Lung (tissue), 11 donors: ENCODE measurements at regions not wholly inside any gene's neighbourhood (a gene's known extent, or its start where the extent isn't known, plus 50 kb on each side); places are given as distances from the start of the nearest gene placed in this dataset.
"Not testable (repeated sequence)": the region's sequence is repeated elsewhere in the genome, so short reads cannot be mapped to it uniquely, and the experiment has no call there.

Experiments
- ATAC-seq: fragments of 200-7000 bp; cut with Tn5 transposase; one replicate; pipeline ENCODE4 v1.9.1; 2020; ENCODE audit warnings: moderate number of reproducible peaks; ENCODE audit not compliant: insufficient read depth, low FRiP score
- DNase-seq, 3 donors: peaks; one replicate each; pipeline ENCODE4 v3.0.0-alpha.2; 2013 to 2017
- H3K27ac ChIP-seq, 2 donors: one replicate each; pipeline ENCODE4 v1.5.1; 2013; ENCODE audit warnings: mild to moderate bottlenecking in 2 of 2, moderate library complexity in 2 of 2, control low read depth in 1 of 2, inconsistent platforms in 1 of 2, low read depth in 1 of 2, low read length in 1 of 2
- H3K27me3 ChIP-seq, 3 donors: one replicate each; pipeline ENCODE4 v1.5.1; 2013; ENCODE audit warnings: low read length in 2 of 3; ENCODE audit not compliant: control insufficient read depth in 3 of 3, insufficient read depth in 3 of 3
- H3K36me3 ChIP-seq, 4 donors: one replicate each; pipeline ENCODE4 v1.5.1; 2013; ENCODE audit warnings: low read length in 4 of 4, mild to moderate bottlenecking in 1 of 4, moderate library complexity in 1 of 4; ENCODE audit not compliant: control insufficient read depth in 4 of 4, insufficient read depth in 4 of 4
- H3K4me1 ChIP-seq, 5 donors: one replicate each; pipeline ENCODE4 v1.5.1; 2013; ENCODE audit warnings: low read length in 5 of 5, mild to moderate bottlenecking in 2 of 5, moderate library complexity in 1 of 5; ENCODE audit not compliant: control insufficient read depth in 5 of 5, insufficient read depth in 5 of 5
- H3K4me3 ChIP-seq: one replicate; pipeline ENCODE4 v1.5.1; 2013; ENCODE audit warnings: mild to moderate bottlenecking, control low read depth, moderate library complexity
- H3K9ac ChIP-seq, 2 donors: one replicate each; pipeline ENCODE4 v1.5.1; 2013; ENCODE audit warnings: low read length in 2 of 2, control low read depth in 1 of 2; ENCODE audit not compliant: insufficient read depth in 1 of 2
- H3K9me3 ChIP-seq, 4 donors: one replicate each; pipeline ENCODE4 v1.5.1; 2013; ENCODE audit warnings: low read length in 3 of 4, mild to moderate bottlenecking in 1 of 4, moderate library complexity in 1 of 4; ENCODE audit not compliant: control insufficient read depth in 4 of 4, insufficient read depth in 3 of 4
- WGBS, 2 donors: extraction: QIAGEN DNeasy Blood & Tissue Kit; methylation state at CpG; one replicate each; pipeline ENCODE4 v1.1.7; 2013; 5-methylcytosine and 5-hydroxymethylcytosine counted together
- TF ChIP-seq, protein P1 (sequence below): IDR thresholded peaks from 2 replicates; pipeline ENCODE4 v1.5.1; 2012; ENCODE audit warnings: mild to moderate bottlenecking; ENCODE audit errors: control extremely low read depth, extremely low read depth
- donor health status: control.
- donor health status: control.
- donor health status: Bipolar disorder and iron deficiency.
- donor health status: healthy.
- donor health status: DM: yes; HTN: yes; CAD: no.

DNA sequence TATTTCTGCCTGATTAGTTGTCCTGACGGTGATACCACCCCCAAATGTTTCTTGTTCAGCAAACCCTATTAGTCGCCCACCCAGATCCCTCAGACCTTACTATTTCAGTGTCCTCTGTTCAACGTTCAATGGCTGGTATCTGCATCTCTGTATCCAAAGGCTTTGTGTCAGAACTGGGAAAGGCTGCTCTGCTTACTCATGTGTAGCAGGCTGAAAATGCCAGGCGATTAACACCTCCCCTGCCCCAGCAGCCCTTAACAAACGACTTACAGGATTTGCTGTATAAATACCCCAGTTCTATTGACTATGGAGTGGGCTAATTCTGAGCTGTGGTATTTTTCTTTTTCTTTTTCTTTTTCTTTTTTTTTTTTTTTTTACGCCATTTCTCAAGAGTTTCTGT, 415.0 kb downstream of the ZNF674 start:
- Histone ChIP-seq H3K9ac (no peak overlapping the region), H3K4me1 (no peaks in the 10 kb centered on the region), H3K36me3 (no peaks in the 10 kb centered on the region), H3K4me3 (no peak overlapping the region), H3K27ac (no peak overlapping the region), H3K9me3 (peaks cover 0 to 2% (median 0%) of the 10 kb centered on the region in 4 donors), H3K27me3 (peaks cover 0 to 3% (median 0%) of the 10 kb centered on the region in 3 donors)
- WGBS, 2 donors: 64 to 86% methylated on average over 6 of the region's 6 CpGs
- TF ChIP-seq, protein P1, sequence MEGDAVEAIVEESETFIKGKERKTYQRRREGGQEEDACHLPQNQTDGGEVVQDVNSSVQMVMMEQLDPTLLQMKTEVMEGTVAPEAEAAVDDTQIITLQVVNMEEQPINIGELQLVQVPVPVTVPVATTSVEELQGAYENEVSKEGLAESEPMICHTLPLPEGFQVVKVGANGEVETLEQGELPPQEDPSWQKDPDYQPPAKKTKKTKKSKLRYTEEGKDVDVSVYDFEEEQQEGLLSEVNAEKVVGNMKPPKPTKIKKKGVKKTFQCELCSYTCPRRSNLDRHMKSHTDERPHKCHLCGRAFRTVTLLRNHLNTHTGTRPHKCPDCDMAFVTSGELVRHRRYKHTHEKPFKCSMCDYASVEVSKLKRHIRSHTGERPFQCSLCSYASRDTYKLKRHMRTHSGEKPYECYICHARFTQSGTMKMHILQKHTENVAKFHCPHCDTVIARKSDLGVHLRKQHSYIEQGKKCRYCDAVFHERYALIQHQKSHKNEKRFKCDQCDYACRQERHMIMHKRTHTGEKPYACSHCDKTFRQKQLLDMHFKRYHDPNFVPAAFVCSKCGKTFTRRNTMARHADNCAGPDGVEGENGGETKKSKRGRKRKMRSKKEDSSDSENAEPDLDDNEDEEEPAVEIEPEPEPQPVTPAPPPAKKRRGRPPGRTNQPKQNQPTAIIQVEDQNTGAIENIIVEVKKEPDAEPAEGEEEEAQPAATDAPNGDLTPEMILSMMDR: no peak
- no peak for ATAC-seq
- DNase-seq: peak in 1 of 3 donors; percentile 3

DNA sequence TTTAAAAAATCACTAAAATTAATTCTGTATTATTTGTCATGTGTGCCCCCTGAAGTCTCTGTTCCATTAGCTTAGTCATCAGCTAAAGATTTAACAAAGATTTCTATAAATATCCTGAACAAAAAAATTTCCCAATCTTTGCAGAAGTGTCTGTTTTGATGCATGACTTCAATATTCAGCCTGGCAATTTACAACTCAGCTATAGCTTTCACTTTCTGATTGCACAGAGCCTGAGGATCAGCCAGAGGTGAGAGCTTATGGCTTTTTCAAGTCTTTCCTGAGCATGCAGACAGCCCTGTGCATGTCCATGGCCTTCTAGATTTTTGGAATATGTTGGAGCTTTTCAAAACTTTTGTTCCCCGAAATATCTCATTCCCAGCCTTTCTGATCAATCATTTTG, 420.1 kb downstream of the ZNF674 start:
- H3K4me1 ChIP-seq: no peaks in the 10 kb centered on the region
- H3K9ac ChIP-seq: no peak overlapping the region
- WGBS, 2 donors: 49 to 83% methylated on average over 1 of the region's 1 CpG
- no peaks in the 10 kb centered on the region for H3K36me3 ChIP-seq
- no peak overlapping the region for H3K27ac ChIP-seq
- DNase-seq (peak in 1 of 3 donors; percentile 0), ATAC-seq (no peak)
- no peaks in the 10 kb centered on the region for H3K9me3 ChIP-seq
- TF ChIP-seq, protein P1: no peak
- H3K27me3 ChIP-seq: peaks cover 0 to 3% (median 0%) of the 10 kb centered on the region in 3 donors
- no peak overlapping the region for H3K4me3 ChIP-seq

DNA sequence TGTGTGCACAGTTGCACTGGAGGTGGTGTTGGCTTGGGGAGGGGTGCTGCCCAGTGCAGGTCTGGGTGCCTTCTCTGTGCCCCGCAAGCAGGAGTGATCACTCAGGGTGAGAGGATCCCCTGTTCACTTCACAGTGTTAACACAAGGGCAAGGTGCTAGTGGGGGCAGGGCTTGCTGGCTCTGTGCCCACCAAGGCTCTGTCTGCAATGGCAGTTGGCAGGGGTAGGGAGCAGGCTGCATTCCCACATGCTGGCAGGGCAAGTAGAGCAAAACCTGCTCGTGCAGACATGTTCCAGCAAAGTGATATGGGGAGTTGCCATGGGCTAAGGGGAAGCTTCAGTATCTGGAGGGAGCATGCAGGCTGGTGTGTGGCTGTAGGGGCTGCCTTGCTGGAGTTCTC, 428.0 kb downstream of the ZNF674 start:
- Histone ChIP-seq H3K9ac (no peak overlapping the region), H3K27ac (no peak overlapping the region), H3K27me3 (no peaks in the 10 kb centered on the region), H3K4me1 (no peaks in the 10 kb centered on the region), H3K36me3 (no peaks in the 10 kb centered on the region), H3K9me3 (peaks cover 0 to 7% (median 0%) of the 10 kb centered on the region in 4 donors), H3K4me3 (no peak overlapping the region)
- WGBS, 2 donors: 69% methylated on average over 2 of the region's 2 CpGs; no CpG with 5 or more reads in 1 of the 2 donors
- ATAC-seq: no peak
- peak in 1 of 3 donors; percentile 17 for DNase-seq
- TF ChIP-seq, protein P1: no peak

DNA sequence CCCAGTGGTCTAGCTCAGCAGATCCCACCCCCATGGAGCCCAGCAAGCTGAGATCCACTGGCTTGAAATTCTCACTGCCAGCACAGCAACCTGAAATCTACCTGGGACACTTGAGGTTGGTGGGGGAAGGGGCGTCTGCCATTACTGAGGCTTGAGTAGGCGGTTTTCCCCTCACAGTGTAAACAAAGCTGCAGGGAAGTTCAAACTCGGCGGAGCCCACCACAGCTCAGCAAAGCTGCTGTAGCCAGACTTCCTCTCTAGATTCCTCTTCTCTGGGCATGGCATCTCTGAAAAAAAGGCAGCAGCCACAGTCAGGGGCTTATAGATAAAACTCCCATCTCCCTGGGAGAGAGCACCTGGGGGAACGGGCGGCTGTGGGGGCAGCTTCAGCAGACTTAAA, 457.9 kb downstream of the ZNF674 start:
- 51 to 65% methylated on average over 5 to 6 of the region's 6 CpGs for WGBS, 2 donors
- ATAC-seq, H3K9ac ChIP-seq: not testable (repeated sequence)

DNA sequence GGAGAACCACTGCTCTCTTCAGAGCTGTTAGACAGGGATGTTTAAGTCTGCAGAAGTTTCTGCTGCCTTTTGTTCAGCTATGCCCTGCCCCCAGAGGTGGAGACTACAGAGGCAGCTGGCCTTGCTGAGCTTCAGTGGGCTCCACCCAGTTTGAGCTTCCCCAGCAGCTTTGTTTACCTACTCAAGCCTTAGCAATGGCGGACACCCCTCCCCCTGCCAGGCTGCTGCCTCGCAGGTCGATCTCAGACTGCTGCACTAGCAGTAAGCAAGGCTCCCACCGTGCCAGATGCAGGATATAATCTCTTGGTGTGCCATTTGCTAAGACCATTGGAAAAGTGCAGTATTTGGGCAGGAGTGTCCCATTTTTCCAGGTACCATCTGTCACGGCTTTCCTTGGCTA, 465.1 kb downstream of the ZNF674 start:
- whole genome bisulfite sequencing, 2 donors: 86 to 87% methylated on average over 5 of the region's 5 CpGs
- H3K27ac ChIP-seq, DNase-seq, H3K4me3 ChIP-seq, ATAC-seq, H3K27me3 ChIP-seq, H3K4me1 ChIP-seq, H3K36me3 ChIP-seq, H3K9me3 ChIP-seq, H3K9ac ChIP-seq: not testable (repeated sequence)

More for the DNA sequence above, 457.9 kb downstream of the ZNF674 start:
- not testable (repeated sequence) for H3K36me3 ChIP-seq, H3K9me3 ChIP-seq, H3K27ac ChIP-seq, H3K27me3 ChIP-seq, H3K4me1 ChIP-seq, DNase-seq, H3K4me3 ChIP-seq
